ENCODE measurements at regions not wholly inside any gene's neighbourhood (a gene's known extent, or its start where the extent isn't known, plus 50 kb on each side); places are given as distances from the start of the nearest gene placed in this dataset.

DNA sequence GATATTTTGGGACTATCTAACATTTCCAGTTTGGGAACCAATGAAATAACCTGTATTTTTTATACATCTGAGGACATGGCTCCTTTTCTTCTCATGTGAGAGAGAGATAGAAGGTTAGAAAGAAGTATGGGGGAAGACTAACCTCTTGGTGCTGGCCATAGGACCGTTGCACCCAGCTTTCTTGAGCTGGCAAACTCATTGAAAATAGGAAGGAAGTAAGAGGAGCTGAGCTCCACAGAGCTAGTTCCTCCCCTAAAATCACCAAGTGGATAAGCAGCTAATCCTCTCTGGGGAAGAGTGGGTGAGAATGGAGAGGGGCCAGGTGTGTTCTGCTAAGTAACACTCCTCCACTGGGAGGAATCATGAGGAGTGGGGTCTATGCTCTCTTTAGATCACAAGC lies 387.4 kb upstream of the CADM1 start:
- ChIA-PET CTCF (interaction anchor here (1.3 kb wide), 2 partner anchors 22 to 46 kb away, joined by 3 to 4 read pairs; no protein-coding TSS in a partner anchor), POLR2A (no interaction called here)

DNA sequence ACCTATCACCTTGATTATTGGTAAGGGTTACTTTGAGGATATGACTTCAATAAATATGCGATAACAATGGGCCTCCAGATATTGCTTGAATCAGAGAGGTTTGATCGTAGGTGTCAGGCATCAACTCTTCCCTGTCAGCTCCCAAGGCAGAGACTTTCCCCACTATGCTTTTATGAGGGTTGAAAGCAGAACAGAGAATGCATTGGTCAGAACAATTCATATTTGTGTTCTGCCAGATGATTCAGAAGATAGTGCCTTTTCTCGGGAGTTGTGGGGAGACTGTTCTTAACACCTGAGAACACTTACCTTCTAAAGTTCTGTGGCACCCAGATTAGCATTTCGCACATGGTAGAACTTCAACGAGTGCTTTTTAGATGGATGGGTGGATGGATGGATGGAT lies 386.3 kb upstream of the CADM1 start:
- ChIA-PET POLR2A (no interaction called here), CTCF (interaction anchor here (1.0 to 1.4 kb wide), 2 partner anchors 13 to 48 kb away, joined by 3 read pairs; no protein-coding TSS in a partner anchor)

More for the DNA sequence above, 387.4 kb upstream of the CADM1 start:
- TF ChIP-seq, protein P1, sequence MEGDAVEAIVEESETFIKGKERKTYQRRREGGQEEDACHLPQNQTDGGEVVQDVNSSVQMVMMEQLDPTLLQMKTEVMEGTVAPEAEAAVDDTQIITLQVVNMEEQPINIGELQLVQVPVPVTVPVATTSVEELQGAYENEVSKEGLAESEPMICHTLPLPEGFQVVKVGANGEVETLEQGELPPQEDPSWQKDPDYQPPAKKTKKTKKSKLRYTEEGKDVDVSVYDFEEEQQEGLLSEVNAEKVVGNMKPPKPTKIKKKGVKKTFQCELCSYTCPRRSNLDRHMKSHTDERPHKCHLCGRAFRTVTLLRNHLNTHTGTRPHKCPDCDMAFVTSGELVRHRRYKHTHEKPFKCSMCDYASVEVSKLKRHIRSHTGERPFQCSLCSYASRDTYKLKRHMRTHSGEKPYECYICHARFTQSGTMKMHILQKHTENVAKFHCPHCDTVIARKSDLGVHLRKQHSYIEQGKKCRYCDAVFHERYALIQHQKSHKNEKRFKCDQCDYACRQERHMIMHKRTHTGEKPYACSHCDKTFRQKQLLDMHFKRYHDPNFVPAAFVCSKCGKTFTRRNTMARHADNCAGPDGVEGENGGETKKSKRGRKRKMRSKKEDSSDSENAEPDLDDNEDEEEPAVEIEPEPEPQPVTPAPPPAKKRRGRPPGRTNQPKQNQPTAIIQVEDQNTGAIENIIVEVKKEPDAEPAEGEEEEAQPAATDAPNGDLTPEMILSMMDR (IDR thresholded peaks at IDR 0.05; ENCODE audit: control extremely low read depth, extremely low read depth, low read depth, missing control alignments): no peak
- no peak for DNase-seq (ENCODE audit: extremely low spot score)

DNA sequence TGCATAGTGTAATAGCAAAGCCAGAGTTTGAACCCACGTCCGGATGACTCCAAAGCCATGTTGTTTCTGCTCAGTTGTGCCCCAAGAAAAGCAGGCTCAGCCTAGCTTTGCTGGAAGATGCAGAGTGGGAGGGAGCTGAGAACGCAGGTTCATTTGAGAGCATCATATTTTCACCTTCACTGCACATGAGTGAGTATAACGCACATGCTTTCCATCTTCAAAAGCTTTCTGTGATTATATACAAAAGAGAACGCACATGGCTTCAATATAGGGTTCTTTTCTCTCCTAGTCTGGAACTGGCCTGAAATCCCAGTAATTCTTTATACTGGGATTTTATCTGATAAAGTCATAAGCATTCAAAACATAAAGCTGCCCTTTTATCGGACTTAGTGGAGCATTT lies 385.5 kb upstream of the CADM1 start:
- no peak for DNase-seq (ENCODE audit: extremely low spot score)
- CTCF ChIA-PET: interaction anchor here (0.9 to 1.4 kb wide), 3 partner anchors 8 to 49 kb away, joined by 3 read pairs; no protein-coding TSS in a partner anchor
- POLR2A ChIA-PET: interaction anchor here (0.6 kb wide), 1 partner anchor 35 kb away, joined by 6 read pairs; no protein-coding TSS in a partner anchor
- TF ChIP-seq, protein P1 (IDR thresholded peaks at IDR 0.05; ENCODE audit: control extremely low read depth, extremely low read depth, low read depth, missing control alignments): no peak

More for the DNA sequence above, 386.3 kb upstream of the CADM1 start:
- no peak for DNase-seq (ENCODE audit: extremely low spot score)
- TF ChIP-seq, protein P1 (IDR thresholded peaks at IDR 0.05; ENCODE audit: control extremely low read depth, extremely low read depth, low read depth, missing control alignments): no peak

DNA sequence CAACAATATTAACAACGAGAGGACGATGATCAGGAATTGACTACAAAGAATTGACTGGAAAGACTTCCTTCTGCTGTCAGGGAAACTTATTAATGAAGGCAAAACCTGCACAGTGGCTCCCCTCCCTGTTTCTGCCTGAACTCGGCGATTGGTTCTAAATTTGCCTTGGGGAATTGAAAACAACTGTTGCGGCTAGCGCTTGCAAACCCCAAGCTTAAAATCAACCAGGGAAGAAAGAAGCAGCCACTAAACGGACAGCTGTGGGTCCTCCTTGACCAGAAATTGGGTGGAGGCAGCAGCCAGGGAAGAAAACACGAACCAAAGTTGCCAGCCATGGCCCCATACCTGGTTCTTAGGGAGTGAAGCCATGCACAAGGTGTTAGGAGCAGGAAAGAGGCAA lies 383.5 kb upstream of the CADM1 start:
- ChIA-PET POLR2A (no interaction called here), CTCF (interaction anchor here (1.1 kb wide), 1 partner anchor 12 kb away, joined by 3 read pairs; no protein-coding TSS in a partner anchor)
- TF ChIP-seq, protein P1 (IDR thresholded peaks at IDR 0.05; ENCODE audit: control extremely low read depth, extremely low read depth, low read depth, missing control alignments): no peak
- no peak for DNase-seq (ENCODE audit: extremely low spot score)

DNA sequence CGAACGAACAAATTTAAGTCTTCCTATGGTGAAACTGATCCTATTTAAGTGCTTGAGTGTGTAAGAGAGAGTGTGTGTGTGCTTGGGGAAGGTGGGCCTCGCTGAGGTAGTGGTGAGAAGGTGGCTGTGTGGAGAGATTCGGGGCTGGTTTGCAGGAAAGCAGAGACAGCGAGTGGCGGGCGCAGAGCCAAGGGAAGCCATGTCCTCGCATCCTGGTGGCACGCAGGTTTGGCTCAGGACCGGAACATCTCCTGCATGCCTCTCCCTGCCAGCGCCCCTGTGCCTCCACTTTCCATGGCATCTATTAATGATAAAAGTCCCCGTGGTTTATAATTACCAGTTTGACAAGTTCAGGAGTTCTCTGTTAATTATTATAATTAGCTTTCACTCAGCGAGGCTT lies 383.1 kb upstream of the CADM1 start:
- DNase-seq (ENCODE audit: extremely low spot score): no peak
- TF ChIP-seq, protein P1 (IDR thresholded peaks at IDR 0.05; ENCODE audit: control extremely low read depth, extremely low read depth, low read depth, missing control alignments): no peak
- CTCF ChIA-PET: interaction anchor here (0.9 to 1.6 kb wide), 4 partner anchors 8 to 103 kb away, joined by 3 to 4 read pairs (median 4); no protein-coding TSS in a partner anchor
- POLR2A ChIA-PET: no interaction called here

DNA sequence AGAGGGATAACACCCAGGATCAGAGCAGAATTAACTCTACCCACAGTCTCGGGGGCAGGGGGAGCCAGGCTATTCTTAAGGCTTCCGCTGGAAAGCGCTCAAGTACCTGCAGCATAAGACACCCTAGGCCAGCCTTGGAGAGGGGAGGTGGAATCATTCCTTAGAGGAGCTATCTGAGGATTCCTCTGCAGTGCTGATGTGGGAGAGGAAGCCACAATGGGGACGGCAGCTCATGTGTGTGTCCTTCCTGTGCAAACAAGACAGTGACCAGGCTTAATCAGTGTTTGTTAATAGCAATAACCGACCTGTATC lies 382.2 kb upstream of the CADM1 start:
- no peak for DNase-seq (ENCODE audit: extremely low spot score)
- TF ChIP-seq, protein P1 (IDR thresholded peaks at IDR 0.05; ENCODE audit: control extremely low read depth, extremely low read depth, low read depth, missing control alignments): no peak
- ChIA-PET POLR2A (no interaction called here), CTCF (interaction anchor here (0.9 to 3.0 kb wide), 6 partner anchors 9 to 104 kb away, joined by 3 to 10 read pairs (median 4); no protein-coding TSS in a partner anchor)

Data from GM10248 (cell line).